Breast epithelium (tissue), 3 donors: ENCODE measurements at regions not wholly inside any gene's neighbourhood (a gene's known extent, or its start where the extent isn't known, plus 50 kb on each side); places are given as distances from the start of the nearest gene placed in this dataset.

Experiments
- POLR2A ChIP-seq: fragments of 450-650 bp; IDR thresholded peaks from one replicate; pipeline ENCODE4 v1.6.1; 2016; ENCODE audit warnings: antibody characterized with exemption, mild to moderate bottlenecking, moderate library complexity
- POLR2AphosphoS5 ChIP-seq, 3 donors: sonication (generic); formaldehyde crosslinking; IDR thresholded peaks; one replicate each; pipeline ENCODE4 v1.6.1; 2017; ENCODE audit warnings: antibody characterized with exemption in 3 of 3
- TF ChIP-seq, protein P1 (sequence below), 3 donors: fragments of 450-650 bp; IDR thresholded peaks; one replicate each; pipeline ENCODE4 v1.5.1; 2016 to 2017; ENCODE audit warnings: antibody characterized with exemption in 3 of 3, mild to moderate bottlenecking in 3 of 3, moderate library complexity in 3 of 3

DNA sequence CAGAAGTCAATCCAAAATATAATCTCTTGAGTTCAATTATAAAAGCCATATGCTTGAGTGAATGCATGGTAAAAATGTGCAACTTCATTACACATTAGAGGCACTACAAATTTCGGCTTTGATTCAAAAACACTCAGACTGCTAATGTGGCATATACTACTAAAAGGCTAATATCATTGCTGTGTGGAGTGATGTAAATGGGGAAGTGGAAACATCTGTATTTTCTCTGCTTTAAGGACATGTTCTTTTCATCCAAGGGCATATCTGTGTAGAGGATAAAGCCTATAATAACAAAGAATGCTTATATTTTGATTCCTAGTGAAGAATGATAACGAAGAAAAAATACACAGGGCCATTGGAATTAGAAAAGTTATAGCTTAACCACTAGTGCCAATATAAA is 643.9 kb upstream of the ZNF608 start:
- TF ChIP-seq POLR2AphosphoS5 (IDR thresholded peaks at IDR 0.05): no peak
- TF ChIP-seq, protein P1, sequence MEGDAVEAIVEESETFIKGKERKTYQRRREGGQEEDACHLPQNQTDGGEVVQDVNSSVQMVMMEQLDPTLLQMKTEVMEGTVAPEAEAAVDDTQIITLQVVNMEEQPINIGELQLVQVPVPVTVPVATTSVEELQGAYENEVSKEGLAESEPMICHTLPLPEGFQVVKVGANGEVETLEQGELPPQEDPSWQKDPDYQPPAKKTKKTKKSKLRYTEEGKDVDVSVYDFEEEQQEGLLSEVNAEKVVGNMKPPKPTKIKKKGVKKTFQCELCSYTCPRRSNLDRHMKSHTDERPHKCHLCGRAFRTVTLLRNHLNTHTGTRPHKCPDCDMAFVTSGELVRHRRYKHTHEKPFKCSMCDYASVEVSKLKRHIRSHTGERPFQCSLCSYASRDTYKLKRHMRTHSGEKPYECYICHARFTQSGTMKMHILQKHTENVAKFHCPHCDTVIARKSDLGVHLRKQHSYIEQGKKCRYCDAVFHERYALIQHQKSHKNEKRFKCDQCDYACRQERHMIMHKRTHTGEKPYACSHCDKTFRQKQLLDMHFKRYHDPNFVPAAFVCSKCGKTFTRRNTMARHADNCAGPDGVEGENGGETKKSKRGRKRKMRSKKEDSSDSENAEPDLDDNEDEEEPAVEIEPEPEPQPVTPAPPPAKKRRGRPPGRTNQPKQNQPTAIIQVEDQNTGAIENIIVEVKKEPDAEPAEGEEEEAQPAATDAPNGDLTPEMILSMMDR (IDR thresholded peaks at IDR 0.05): no peak
- no peak for TF ChIP-seq POLR2A
